Naive thymus-derived CD4-positive, alpha-beta T cell (primary cell): ENCODE measurements at regions not wholly inside any gene's neighbourhood (a gene's known extent, or its start where the extent isn't known, plus 50 kb on each side); places are given as distances from the start of the nearest gene placed in this dataset.

Source experiments
- ATAC-seq: fragments of 150-1000 bp; cut with Tn5 transposase; 2 replicates; pipeline ENCODE4 v1.10.0; 2021; ENCODE audit warnings: mild to moderate bottlenecking, moderate library complexity
- CTCF ChIA-PET: fragments of 350-600 bp; sonication (Branson Sonifier 250); formaldehyde crosslinking; loops from one replicate; lab custom pipeline; 2021; ENCODE audit warnings: antibody characterized with exemption; lab: Charles Lee
- POLR2A ChIA-PET: fragments of 350-600 bp; sonication (Branson Sonifier 250); formaldehyde crosslinking; loops from one replicate; lab custom pipeline; 2021; ENCODE audit warnings: antibody characterized with exemption, inconsistent platforms; lab: Charles Lee
- DNase-seq, 9 donors: peaks; one replicate each; pipeline versions ENCODE4 v3.0.0 to v3.0.0-alpha.2; 2020 to 2022; ENCODE audit warnings: mixed read lengths in 1 of 9
- H3K27ac ChIP-seq: one replicate; pipeline ENCODE4 v1.7.0; 2013; ENCODE audit warnings: mild to moderate bottlenecking, low read depth, low read length, moderate library complexity
- H3K27me3 ChIP-seq, 2 donors: one replicate each; pipeline ENCODE4 v1.7.0; 2013; ENCODE audit warnings: low read length in 2 of 2, mild to moderate bottlenecking in 2 of 2, moderate library complexity in 2 of 2; ENCODE audit not compliant: control insufficient read depth in 2 of 2, insufficient read depth in 2 of 2
- H3K36me3 ChIP-seq, 3 experiments: 1 replicate in 2 of 3; 2 replicates in 1 of 3; pipeline ENCODE4 v1.7.0; 2013; ENCODE audit warnings: low read length in 3 of 3, mild to moderate bottlenecking in 3 of 3, moderate library complexity in 1 of 3; ENCODE audit not compliant: insufficient read depth in 3 of 3, control insufficient read depth in 2 of 3
- H3K4me1 ChIP-seq, 2 donors: one replicate each; pipeline ENCODE4 v1.7.0; 2013; ENCODE audit warnings: low read length in 2 of 2, mild to moderate bottlenecking in 2 of 2, moderate library complexity in 1 of 2; ENCODE audit not compliant: control insufficient read depth in 2 of 2, insufficient read depth in 2 of 2
- H3K4me3 ChIP-seq: 2 replicates; pipeline ENCODE4 v1.7.0; 2013; ENCODE audit warnings: mild to moderate bottlenecking, low read length
- H3K9me3 ChIP-seq, 3 experiments: 1 replicate in 2 of 3; 2 replicates in 1 of 3; pipeline ENCODE4 v1.7.0; 2013; ENCODE audit warnings: low read length in 3 of 3; ENCODE audit not compliant: control insufficient read depth in 2 of 3
- H3K27ac Mint-ChIP-seq, 9 donors: one replicate each; pipeline ENCODE4 v1.8.0; 2020 to 2022; ENCODE audit warnings: mixed read lengths in 9 of 9, mild to moderate bottlenecking in 8 of 9, moderate library complexity in 5 of 9, inconsistent platforms in 2 of 9
- H3K27me3 Mint-ChIP-seq, 5 donors: one replicate each; pipeline ENCODE4 v1.8.0; 2021 to 2022; ENCODE audit warnings: mixed read lengths in 5 of 5, mild to moderate bottlenecking in 1 of 5
- H3K36me3 Mint-ChIP-seq, 5 donors: one replicate each; pipeline ENCODE4 v1.8.0; 2020 to 2022; ENCODE audit warnings: mixed read lengths in 5 of 5, mild to moderate bottlenecking in 3 of 5, inconsistent platforms in 1 of 5
- H3K4me1 Mint-ChIP-seq, 7 donors: one replicate each; pipeline ENCODE4 v1.8.0; 2020 to 2022; ENCODE audit warnings: mixed read lengths in 7 of 7, mild to moderate bottlenecking in 3 of 7, inconsistent platforms in 1 of 7
- H3K4me3 Mint-ChIP-seq, 10 donors: one replicate each; pipeline ENCODE4 v1.8.0; 2020 to 2022; ENCODE audit warnings: mild to moderate bottlenecking in 10 of 10, mixed read lengths in 10 of 10, moderate library complexity in 6 of 10, inconsistent platforms in 2 of 10
- H3K9me3 Mint-ChIP-seq, 11 donors: one replicate each; pipeline ENCODE4 v1.8.0; 2020 to 2022; ENCODE audit warnings: mixed read lengths in 11 of 11, mild to moderate bottlenecking in 4 of 11, inconsistent platforms in 1 of 11, moderate library complexity in 1 of 11
- intact Hi-C, 2 donors: fragments of 100-400 bp; cut with micrococcal nuclease; formaldehyde crosslinking; loops; one replicate each; pipeline ENCODE4 v1.15.1; 2023

DNA sequence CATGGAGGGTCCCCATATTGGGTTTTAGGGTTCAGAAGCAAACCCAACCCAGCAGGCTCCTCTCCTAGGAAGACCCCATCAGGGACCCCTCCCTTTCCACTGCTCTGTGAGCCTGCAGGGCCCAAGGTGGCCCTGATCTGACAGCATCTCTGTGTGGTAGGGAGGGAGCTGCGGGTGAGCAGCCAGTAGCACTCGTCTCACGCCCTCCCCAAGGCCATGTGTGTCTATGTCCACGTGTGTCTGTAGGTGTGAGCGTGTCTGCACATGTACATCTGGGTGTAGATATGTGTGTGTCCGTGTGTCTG lies 103.5 kb upstream of the FAM20C start:
- H3K27ac Mint-ChIP-seq = no peak overlapping the region

DNA sequence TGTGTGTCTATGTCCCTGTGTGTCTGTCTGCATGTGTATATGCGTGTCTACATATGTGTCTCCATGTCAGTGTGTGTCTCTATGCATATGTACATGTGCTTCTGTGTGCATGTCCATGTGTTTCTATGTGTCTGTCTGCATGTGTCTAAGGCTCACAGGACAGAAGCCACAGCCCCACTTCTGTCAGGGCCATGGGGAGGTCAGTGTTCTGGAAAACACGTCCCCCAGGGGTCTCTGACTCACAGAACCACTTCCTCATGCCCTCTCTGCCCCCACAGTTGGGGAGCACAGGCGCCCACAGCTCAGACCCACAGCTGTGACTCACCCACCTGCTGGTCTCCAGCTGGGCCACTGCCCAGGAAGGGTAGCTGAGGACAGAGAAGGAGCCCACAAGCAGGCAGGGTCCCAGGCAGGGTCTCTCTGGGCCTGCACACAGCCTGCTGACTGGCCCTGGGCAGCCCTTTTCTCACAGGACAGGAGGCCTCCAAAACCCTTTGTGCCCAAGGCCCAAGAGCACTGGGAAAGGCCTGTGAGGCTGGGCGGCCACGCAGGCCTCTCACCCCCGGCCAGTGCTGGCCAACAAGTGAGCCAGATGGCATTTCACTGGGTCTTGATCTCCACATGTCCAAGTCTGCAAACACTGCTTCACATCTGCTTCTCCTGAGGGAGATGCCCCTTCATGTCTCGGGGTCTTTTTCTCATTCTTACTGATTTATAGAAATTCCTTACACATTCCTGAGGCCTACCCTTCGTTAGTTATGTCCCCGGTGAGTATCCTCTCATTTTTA lies 102.9 kb upstream of the FAM20C start:
- Histone ChIP-seq H3K9me3 (no peaks in the 10 kb centered on the region), H3K27me3 (no peaks in the 10 kb centered on the region), H3K4me3 (no peak overlapping the region), H3K27ac (no peak overlapping the region), H3K4me1 (no peaks in the 10 kb centered on the region), H3K36me3 (no peaks in the 10 kb centered on the region)
- Mint-ChIP-seq H3K27ac (no peak overlapping the region), H3K4me3 (no peak overlapping the region), H3K27me3 (peaks cover 0 to 7% (median 0%) of the 10 kb centered on the region in 5 donors), H3K36me3 (no peaks in the 10 kb centered on the region), H3K9me3 (peaks cover 0 to 2% (median 0%) of the 10 kb centered on the region in 11 donors), H3K4me1 (peaks cover 0 to 14% (median 9%) of the 10 kb centered on the region in 7 donors)
- DNase-seq = no peak
- CTCF ChIA-PET = no interaction called here
- intact Hi-C loops = no loop called here
- POLR2A ChIA-PET = no interaction called here
- ATAC-seq = peak; percentile 70

More for the DNA sequence above, 103.5 kb upstream of the FAM20C start:
- ChIA-PET POLR2A (no interaction called here), CTCF (no interaction called here)
- Histone ChIP-seq H3K36me3 (no peaks in the 10 kb centered on the region), H3K27ac (no peak overlapping the region), H3K27me3 (no peaks in the 10 kb centered on the region), H3K9me3 (no peaks in the 10 kb centered on the region), H3K4me3 (no peak overlapping the region), H3K4me1 (no peaks in the 10 kb centered on the region)
- no peak overlapping the region for H3K4me3 Mint-ChIP-seq
- H3K9me3 Mint-ChIP-seq = peaks cover 0 to 2% (median 0%) of the 10 kb centered on the region in 11 donors
- intact Hi-C loops = no loop called here
- no peaks in the 10 kb centered on the region for H3K36me3 Mint-ChIP-seq
- DNase-seq (no peak), ATAC-seq (peak; percentile 6)
- peaks cover 0 to 14% (median 9%) of the 10 kb centered on the region in 7 donors for H3K4me1 Mint-ChIP-seq
- peaks cover 0 to 7% (median 0%) of the 10 kb centered on the region in 5 donors for H3K27me3 Mint-ChIP-seq

DNA sequence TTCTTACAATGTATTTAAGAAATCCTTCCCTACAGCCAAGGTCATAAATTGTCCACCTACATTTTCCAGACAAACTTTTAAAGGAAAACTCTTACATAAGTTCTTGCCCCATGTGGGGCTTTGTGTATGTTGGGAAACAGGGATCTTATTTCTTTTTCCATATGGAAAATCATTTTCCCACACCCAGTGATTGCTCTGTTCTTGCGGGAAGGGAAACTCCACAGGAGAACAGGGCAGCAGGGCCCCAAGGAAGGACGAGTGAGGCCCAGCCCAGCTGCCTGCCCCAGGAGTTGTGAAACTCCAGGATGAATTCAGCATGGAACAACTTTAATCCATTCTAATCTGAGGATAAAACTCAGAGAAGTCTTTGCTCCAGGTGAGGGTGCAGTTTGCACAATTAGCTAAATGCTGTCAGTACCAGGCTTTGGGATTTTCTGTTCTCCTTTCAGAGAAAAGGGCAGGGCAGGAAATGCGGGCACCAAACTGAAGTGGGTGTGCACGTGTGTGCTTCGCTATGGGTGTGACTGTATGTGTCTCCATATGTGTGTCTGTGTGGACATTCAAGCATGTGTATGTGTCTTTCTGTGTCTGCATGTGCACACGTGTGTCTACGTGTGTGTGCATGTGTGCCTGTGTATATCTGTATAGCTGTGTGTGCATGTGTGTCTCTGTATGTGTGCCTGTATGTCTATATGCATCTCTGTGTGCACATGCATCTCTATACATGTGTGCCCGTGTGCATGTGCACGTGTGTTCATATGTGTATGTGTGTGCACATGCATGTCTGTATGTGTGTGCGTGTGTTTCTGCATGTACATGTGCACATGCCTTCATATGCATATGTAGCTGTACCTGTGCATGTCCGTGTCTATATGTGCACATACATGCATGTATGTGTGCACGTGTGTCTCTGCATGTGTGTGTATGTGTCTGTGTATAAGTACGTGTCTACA lies 102.0 kb upstream of the FAM20C start:
- POLR2A ChIA-PET = no interaction called here
- H3K27ac Mint-ChIP-seq = peak overlapping the region in 1 of 9 donors; percentile 71
- CTCF ChIA-PET = no interaction called here
- H3K27me3 ChIP-seq = no peaks in the 10 kb centered on the region
- no peak for ATAC-seq
- no peak for DNase-seq
- intact Hi-C loops = no loop called here
- peaks cover 0 to 10% (median 3%) of the 10 kb centered on the region in 5 donors for H3K27me3 Mint-ChIP-seq
- no peaks in the 10 kb centered on the region for H3K4me1 ChIP-seq
- no peaks in the 10 kb centered on the region for H3K36me3 ChIP-seq
- H3K4me3 ChIP-seq = no peak overlapping the region
- H3K9me3 ChIP-seq = no peaks in the 10 kb centered on the region
- peaks cover 0 to 14% (median 9%) of the 10 kb centered on the region in 7 donors for H3K4me1 Mint-ChIP-seq
- no peaks in the 10 kb centered on the region for H3K36me3 Mint-ChIP-seq
- no peak overlapping the region for H3K4me3 Mint-ChIP-seq
- peaks cover 0 to under 1% (median 0%) of the 10 kb centered on the region in 11 donors for H3K9me3 Mint-ChIP-seq
- H3K27ac ChIP-seq = no peak overlapping the region

DNA sequence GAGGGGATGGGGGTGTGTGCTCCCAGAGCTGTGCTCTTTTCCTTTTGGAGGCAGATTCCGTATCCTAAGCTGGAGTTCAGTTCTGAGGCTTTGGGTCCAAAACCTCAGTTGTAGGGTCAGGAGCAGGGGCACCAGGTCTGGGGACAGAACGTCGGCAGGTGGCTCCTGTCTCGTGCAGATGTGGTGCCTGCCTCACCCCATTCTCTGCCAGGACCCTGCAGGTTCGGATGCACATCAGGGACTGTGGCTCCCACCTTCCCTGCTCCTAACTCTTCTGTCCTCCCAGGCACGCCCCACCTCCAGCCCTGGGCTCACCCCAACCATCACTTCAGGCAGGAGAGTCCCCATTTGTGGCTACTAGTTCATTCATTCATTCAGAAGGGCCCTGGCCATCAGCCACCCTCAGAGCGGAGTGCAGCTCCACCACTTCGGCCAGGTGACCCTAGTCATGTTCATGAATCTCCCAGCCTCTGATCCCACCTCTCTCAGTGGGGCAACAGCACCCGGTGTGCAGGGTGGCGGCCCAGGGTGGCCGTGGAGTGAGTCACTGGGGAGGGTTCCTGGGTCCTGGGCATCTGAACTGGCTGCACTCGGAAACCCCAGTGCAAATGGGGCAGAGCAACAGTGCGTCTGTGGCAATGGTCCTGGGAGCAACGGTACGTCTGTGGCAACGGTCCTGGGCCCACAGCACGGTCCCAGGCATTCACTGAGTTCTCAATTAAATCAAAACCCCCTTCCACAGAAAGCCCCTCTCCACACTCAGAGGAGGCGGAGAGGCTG lies 100.8 kb upstream of the FAM20C start:
- Histone ChIP-seq H3K27me3 (no peaks in the 10 kb centered on the region), H3K27ac (no peak overlapping the region), H3K4me1 (no peaks in the 10 kb centered on the region), H3K36me3 (no peaks in the 10 kb centered on the region), H3K9me3 (no peaks in the 10 kb centered on the region), H3K4me3 (no peak overlapping the region)
- Mint-ChIP-seq H3K27ac (no peak overlapping the region), H3K4me3 (no peak overlapping the region), H3K36me3 (no peaks in the 10 kb centered on the region), H3K9me3 (peaks cover 0 to 10% (median 0%) of the 10 kb centered on the region in 11 donors), H3K4me1 (peaks cover 0 to 14% (median 9%) of the 10 kb centered on the region in 7 donors), H3K27me3 (peaks cover 0 to 16% (median 3%) of the 10 kb centered on the region in 5 donors)
- intact Hi-C loops = no loop called here
- DNase-seq (no peak), ATAC-seq (no peak)
- ChIA-PET POLR2A (no interaction called here), CTCF (no interaction called here)

DNA sequence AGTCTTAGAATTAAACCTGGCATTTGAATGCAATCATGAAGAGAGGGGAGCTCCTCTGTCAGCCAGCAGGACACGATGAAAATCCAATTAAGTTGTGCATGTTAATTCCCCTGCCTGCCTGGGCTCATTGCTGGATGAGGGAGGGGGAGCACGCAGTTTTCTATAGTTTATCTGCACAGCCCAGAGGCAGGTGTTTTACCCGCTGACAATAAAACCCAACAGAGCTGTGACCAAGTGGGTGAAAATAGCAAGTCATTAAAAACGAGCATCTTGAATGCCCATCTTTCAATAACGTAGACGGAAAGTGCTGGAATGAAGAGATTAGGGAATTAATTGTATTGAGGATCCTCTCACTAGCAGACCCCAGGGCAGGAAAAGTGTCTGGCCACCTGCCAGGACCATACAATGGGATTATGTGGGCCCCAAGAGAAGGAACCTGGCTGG lies 100.1 kb upstream of the FAM20C start:
- H3K4me1 ChIP-seq = no peaks in the 10 kb centered on the region
- H3K36me3 ChIP-seq = no peaks in the 10 kb centered on the region
- H3K9me3 ChIP-seq = no peaks in the 10 kb centered on the region
- POLR2A ChIA-PET = no interaction called here
- no peaks in the 10 kb centered on the region for H3K27me3 ChIP-seq
- Mint-ChIP-seq H3K27ac (no peak overlapping the region), H3K27me3 (peaks cover 0 to 16% (median 6%) of the 10 kb centered on the region in 5 donors), H3K9me3 (peaks cover 0 to 16% (median 0%) of the 10 kb centered on the region in 11 donors), H3K4me1 (peaks cover 0 to 14% (median 9%) of the 10 kb centered on the region in 7 donors), H3K4me3 (no peak overlapping the region), H3K36me3 (no peaks in the 10 kb centered on the region)
- no peak overlapping the region for H3K4me3 ChIP-seq
- intact Hi-C loops = no loop called here
- ATAC-seq = no peak
- CTCF ChIA-PET = no interaction called here
- H3K27ac ChIP-seq = no peak overlapping the region
- no peak for DNase-seq

DNA sequence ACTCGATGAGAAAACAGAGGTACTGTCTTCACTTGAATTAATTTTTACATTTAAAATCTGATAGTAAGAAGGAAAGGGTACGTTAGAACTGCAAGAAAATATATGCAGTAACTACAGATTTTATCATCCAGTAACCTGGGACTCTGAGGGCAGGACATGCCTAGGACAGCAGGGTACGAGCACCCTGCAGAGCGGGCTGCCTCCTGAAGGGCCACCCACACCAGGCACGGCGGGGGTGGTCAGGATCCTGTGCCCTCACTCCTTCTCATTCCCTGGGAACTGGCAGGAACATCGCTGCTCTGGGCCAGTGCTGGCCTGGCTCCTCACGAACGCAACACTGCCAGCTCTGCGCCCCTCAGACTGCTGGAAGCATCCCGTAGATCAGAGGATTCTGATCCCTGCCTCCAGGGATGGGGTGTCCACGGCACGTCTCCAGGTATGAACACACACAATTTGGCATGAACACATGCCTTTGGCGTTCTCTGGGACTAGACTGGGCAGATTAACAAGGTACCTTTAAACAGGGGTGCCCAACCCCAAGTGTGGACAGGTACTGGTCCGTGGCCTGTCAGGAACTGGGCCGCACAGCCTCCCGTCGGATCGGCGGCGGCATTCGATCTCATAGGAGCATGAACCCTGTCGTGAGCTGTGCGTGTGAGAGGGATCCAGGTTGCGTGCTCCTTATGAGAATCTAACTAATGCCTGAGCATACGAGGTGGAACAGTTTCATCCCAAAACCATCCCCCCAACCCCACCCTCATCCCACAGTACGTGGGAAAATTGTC lies 99.3 kb upstream of the FAM20C start:
- ATAC-seq = no peak

More for the DNA sequence above, 99.3 kb upstream of the FAM20C start:
- Mint-ChIP-seq H3K27ac (no peak overlapping the region), H3K4me1 (peaks cover 0 to 14% (median 9%) of the 10 kb centered on the region in 7 donors), H3K9me3 (peaks cover 0 to 23% (median 2%) of the 10 kb centered on the region in 11 donors), H3K4me3 (no peak overlapping the region), H3K36me3 (no peaks in the 10 kb centered on the region), H3K27me3 (peaks cover 0 to 16% (median 6%) of the 10 kb centered on the region in 5 donors)
- ChIA-PET CTCF (no interaction called here), POLR2A (no interaction called here)
- DNase-seq = no peak
- Histone ChIP-seq H3K36me3 (no peaks in the 10 kb centered on the region), H3K4me1 (no peaks in the 10 kb centered on the region), H3K27me3 (no peaks in the 10 kb centered on the region), H3K27ac (no peak overlapping the region), H3K4me3 (no peak overlapping the region), H3K9me3 (no peaks in the 10 kb centered on the region)
- intact Hi-C loops = no loop called here
